ENCODE measurements at regions not wholly inside any gene's neighbourhood (a gene's known extent, or its start where the extent isn't known, plus 50 kb on each side); places are given as distances from the start of the nearest gene placed in this dataset.

DNA sequence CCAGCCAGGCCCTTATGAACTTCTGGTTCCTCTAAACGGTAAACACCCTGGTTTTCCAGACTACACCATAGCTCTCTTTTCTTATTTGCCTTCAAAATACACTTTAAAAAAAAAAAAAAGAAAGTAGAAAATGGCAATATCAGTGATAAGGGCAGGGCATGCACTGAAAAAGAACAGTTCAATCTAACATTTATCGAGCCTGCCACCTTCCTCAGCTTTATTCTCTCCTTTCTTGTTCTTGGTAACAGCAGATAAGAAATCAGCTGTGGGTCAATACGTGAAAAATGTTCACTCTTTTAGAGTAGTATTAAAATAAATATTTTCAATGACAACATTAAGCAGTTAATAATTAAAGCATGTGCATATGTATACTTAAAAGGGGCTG lies 83.1 kb upstream of the ZNF648 start:
- ATAC-seq (no peak), DNase-seq (ENCODE audit: low spot score) (no peak), FAIRE-seq (no peak)
- Histone ChIP-seq H3K4me3 (replicated peaks in 1 of 3; ENCODE audit: insufficient read depth in 1 of 3, low read depth in 2 of 3, low read length in 3 of 3) (no peak overlapping the region), H4K20me1 (ENCODE audit: insufficient read depth, low read length) (no peaks in the 10 kb centered on the region), H3K4me2 (ENCODE audit: low read depth, low read length) (no peak overlapping the region), H3K9me3 (ENCODE audit: low read length) (no peaks in the 10 kb centered on the region), H2AFZ (ENCODE audit: low read length) (no peak overlapping the region), H3K36me3 (replicated peaks in 1 of 2; ENCODE audit: control insufficient read depth in 1 of 2, insufficient read depth in 2 of 2, low read length in 2 of 2) (no peaks in the 10 kb centered on the region), H3K27me3 (ENCODE audit: control insufficient read depth in 1 of 2, insufficient read depth in 2 of 2, low read length in 2 of 2) (no peaks in the 10 kb centered on the region; a peak in 1 of 5 replicates), H3K27ac (ENCODE audit: extremely low read length, insufficient read depth, low read length) (no peak overlapping the region), H3K9ac (ENCODE audit: insufficient read depth, low read depth, low read length) (peak overlapping the region; percentile 27; the same call in 1 of the 2 replicates), H3K79me2 (ENCODE audit: insufficient read depth, low read length) (no peaks in the 10 kb centered on the region), H3K4me1 (ENCODE audit: insufficient read depth, low read length) (peaks cover 51% of the 10 kb centered on the region)
- ChIA-PET POLR2A (interaction anchor here (1.1 to 5.9 kb wide), 9 partner anchors 105 to 252 kb away, joined by 3 to 48 read pairs (median 10); partner anchors contain the start of gene GLUL), CTCF (ENCODE audit: low intra/inter-chr PET ratio, low total read pairs) (interaction anchor here (3.6 kb wide), 1 partner anchor 252 kb away, joined by 70 read pairs; no protein-coding TSS in a partner anchor)
- 58% methylated on average over 3 of the region's 3 CpGs for WGBS (ENCODE audit: low lambda C conversion rate)
- no TSS peak for BruUV-seq (replicated peaks)
- TF ChIP-seq NR2C2 (CRISPR knock-in tag; IDR thresholded peaks at IDR 0.05; ENCODE audit: borderline replicate concordance) (no peak), ZNF331 (CRISPR knock-in tag; IDR thresholded peaks at IDR 0.05) (no peak), SOX6 (IDR thresholded peaks at IDR 0.05) (no peak), SOX6 (CRISPR knock-in tag; IDR thresholded peaks at IDR 0.05) (no peak), ZFP37 (CRISPR knock-in tag; IDR thresholded peaks at IDR 0.05; ENCODE audit: borderline replicate concordance) (no peak), FOXO1 (CRISPR knock-in tag; IDR thresholded peaks at IDR 0.05) (no peak), TBX2 (CRISPR knock-in tag; IDR thresholded peaks at IDR 0.05; ENCODE audit: borderline replicate concordance) (no peak), BCLAF1 (IDR thresholded peaks at IDR 0.05) (no peak), ZNF546 (CRISPR knock-in tag; conservative IDR thresholded peaks at IDR 0.05) (no peak), SKI (IDR thresholded peaks at IDR 0.05; ENCODE audit: partially characterized antibody) (no peak), NR0B2 (CRISPR knock-in tag; IDR thresholded peaks at IDR 0.05) (no peak)
- TF ChIP-seq, protein P1, sequence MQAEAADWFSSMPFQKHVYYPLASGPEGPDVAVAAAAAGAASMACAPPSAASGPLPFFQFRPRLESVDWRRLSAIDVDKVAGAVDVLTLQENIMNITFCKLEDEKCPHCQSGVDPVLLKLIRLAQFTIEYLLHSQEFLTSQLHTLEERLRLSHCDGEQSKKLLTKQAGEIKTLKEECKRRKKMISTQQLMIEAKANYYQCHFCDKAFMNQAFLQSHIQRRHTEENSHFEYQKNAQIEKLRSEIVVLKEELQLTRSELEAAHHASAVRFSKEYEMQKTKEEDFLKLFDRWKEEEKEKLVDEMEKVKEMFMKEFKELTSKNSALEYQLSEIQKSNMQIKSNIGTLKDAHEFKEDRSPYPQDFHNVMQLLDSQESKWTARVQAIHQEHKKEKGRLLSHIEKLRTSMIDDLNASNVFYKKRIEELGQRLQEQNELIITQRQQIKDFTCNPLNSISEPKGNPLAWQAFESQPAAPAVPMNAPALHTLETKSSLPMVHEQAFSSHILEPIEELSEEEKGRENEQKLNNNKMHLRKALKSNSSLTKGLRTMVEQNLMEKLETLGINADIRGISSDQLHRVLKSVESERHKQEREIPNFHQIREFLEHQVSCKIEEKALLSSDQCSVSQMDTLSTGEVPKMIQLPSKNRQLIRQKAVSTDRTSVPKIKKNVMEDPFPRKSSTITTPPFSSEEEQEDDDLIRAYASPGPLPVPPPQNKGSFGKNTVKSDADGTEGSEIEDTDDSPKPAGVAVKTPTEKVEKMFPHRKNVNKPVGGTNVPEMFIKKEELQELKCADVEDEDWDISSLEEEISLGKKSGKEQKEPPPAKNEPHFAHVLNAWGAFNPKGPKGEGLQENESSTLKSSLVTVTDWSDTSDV (CRISPR knock-in tag; IDR thresholded peaks at IDR 0.05) = no peak
- TF ChIP-seq, protein P2, sequence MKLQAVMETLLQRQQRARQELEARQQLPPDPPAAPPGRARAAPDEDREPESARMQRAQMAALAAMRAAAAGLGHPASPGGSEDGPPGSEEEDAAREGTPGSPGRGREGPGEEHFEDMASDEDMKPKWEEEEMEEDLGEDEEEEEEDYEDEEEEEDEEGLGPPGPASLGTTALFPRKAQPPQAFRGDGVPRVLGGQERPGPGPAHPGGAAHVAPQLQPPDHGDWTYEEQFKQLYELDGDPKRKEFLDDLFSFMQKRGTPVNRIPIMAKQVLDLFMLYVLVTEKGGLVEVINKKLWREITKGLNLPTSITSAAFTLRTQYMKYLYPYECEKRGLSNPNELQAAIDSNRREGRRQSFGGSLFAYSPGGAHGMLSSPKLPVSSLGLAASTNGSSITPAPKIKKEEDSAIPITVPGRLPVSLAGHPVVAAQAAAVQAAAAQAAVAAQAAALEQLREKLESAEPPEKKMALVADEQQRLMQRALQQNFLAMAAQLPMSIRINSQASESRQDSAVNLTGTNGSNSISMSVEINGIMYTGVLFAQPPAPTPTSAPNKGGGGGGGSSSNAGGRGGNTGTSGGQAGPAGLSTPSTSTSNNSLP (IDR thresholded peaks at IDR 0.05; ENCODE audit: low read depth, low read length) = no peak
- TF ChIP-seq, protein P3, sequence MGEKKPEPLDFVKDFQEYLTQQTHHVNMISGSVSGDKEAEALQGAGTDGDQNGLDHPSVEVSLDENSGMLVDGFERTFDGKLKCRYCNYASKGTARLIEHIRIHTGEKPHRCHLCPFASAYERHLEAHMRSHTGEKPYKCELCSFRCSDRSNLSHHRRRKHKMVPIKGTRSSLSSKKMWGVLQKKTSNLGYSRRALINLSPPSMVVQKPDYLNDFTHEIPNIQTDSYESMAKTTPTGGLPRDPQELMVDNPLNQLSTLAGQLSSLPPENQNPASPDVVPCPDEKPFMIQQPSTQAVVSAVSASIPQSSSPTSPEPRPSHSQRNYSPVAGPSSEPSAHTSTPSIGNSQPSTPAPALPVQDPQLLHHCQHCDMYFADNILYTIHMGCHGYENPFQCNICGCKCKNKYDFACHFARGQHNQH (CRISPR knock-in tag; IDR thresholded peaks at IDR 0.05) = no peak
- TF ChIP-seq, protein P4, sequence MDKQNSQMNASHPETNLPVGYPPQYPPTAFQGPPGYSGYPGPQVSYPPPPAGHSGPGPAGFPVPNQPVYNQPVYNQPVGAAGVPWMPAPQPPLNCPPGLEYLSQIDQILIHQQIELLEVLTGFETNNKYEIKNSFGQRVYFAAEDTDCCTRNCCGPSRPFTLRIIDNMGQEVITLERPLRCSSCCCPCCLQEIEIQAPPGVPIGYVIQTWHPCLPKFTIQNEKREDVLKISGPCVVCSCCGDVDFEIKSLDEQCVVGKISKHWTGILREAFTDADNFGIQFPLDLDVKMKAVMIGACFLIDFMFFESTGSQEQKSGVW (CRISPR knock-in tag; IDR thresholded peaks at IDR 0.05; ENCODE audit: borderline replicate concordance) = no peak
- in situ Hi-C loops (cut with HindIII; ENCODE audit: extremely low pct_ligation_motif_present, low pct_unique_long_range_greater_than_20kb) = loop anchor here (5.0 to 10.0 kb wide), 2 partner anchors 100 to 253 kb away; no protein-coding TSS in a partner anchor
- intact Hi-C loops (cut with micrococcal nuclease; ENCODE audit: unreplicated experiment) = loop anchor here (5.0 kb wide), 1 partner anchor 158 kb away; no protein-coding TSS in a partner anchor
